RPMI7951 (cell line): ENCODE measurements at regions not wholly inside any gene's neighbourhood (a gene's known extent, or its start where the extent isn't known, plus 50 kb on each side); places are given as distances from the start of the nearest gene placed in this dataset.
A peak's percentile ranks its signal among the peaks of the same experiment; 100 is the strongest.

Source experiments
- DNase-seq: peaks from one replicate; pipeline ENCODE4 v3.0.0-alpha.2; 2012; ENCODE audit warnings: low read depth

DNA sequence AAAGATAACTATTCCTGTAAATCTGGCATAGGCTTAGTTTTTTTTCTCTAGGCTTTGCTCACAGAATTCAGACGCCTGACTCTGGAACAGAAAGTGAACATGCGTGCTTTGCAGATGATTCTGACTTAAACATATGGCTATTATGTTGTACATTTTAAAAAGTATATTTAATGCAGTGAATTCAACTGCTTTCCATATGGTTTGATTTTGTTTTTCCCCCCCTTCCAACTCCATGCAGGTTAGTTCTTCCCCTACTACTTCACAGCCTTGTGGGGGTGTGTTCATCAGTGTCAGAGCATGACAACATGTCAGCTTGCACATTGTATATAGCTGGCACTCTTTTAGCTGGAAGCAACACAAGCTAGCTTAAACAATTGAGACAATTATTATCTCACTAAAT, 226.8 kb downstream of the TMEM167A start:
- DNase-seq = no peak

DNA sequence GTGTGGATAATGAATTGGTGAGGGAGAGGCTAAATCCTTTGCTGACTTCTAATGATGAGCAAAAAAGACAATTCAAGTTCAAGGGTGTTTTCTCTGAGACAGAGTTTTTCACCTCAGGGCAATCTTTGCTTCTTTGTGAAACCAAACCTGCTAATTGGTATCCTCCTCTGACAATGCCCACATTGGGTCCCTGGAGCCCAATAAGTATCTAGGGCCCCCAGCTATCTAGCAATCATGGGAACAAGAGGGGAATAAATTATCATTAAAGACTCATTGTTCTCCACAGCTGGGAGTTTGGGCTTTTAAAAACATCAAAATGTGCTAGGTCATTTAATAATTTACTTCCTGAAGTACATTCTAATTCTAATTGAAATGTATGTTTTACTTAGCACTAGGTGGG, 227.3 kb downstream of the TMEM167A start:
- DNase-seq = no peak

DNA sequence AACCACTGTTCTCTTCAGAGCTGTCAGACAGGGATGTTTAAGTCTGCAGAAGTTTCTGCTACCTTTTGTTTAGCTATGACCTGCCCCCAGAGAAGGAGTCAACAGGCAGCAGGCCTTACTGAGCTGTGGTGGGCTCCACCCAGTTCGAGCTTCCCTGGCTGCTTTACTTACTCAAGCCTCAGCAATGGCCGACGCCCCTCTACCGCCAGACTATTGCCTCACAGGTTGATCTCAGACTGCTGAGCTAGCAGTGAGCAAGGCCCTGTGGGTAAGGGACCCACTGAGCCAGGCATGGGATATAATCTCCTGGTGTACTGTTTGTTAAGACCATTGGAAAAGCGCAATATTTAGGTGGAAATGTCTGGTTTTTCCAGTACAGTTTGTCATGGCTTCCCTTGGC, 229.6 kb downstream of the TMEM167A start:
- DNase-seq = no peak

- DNase-seq = no peak
Observed at GRCh38 chr5:82839881-82840280, 237.3 kb downstream of the TMEM167A start.

DNA sequence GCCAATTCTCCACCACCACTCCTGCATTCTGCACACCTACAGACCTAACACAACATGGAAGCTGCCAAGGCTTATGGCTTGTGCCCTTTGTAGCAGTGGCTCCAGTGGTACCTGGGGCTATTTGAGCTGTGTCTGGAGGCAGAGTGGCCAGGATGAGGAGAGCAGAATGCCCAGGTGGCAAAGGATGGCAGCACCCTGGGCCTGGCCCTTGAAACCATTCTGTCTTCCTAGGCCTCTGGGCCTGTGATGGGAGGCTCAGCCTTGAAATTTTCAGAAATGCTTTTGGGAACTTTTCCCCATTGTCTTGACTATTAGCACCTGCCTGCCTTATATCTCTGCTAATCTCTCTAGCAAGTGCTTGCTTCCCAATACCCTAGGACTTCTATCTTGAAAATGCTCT, 241.7 kb downstream of the TMEM167A start:
- DNase-seq = no peak

DNA sequence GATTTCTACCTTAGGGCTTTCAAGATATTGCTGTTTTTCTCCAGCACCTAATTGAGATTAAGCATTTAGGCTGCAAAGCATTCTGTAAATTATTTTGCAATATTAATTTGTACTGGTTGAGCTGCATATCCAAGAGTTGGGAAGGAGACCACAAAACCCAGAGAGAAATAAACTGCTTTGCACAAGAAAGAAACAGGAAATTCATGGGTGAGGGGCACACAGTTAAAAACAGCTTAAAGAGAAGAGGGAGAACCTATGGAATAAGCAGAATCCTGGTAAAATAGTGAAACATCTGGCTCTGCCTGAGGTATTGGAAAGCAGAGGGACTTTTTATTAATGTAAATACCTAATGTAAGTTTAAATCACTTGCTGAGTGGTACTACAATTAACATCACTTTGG, 243.0 kb downstream of the TMEM167A start:
- DNase-seq = no peak

- no peak for DNase-seq
Observed at GRCh38 chr5:82833277-82833676, 243.9 kb downstream of the TMEM167A start.

- DNase-seq = no peak
Observed at GRCh38 chr5:82832445-82832844, 244.7 kb downstream of the TMEM167A start.

- DNase-seq = no peak
Observed at GRCh38 chr5:82828211-82828610, 249.0 kb downstream of the TMEM167A start.

GRCh38 chr5:82827651-82828050, 249.5 kb downstream of the TMEM167A start:
- DNase-seq = no peak

GRCh38 chr5:82822634-82822927, 254.6 kb downstream of the TMEM167A start:
- no peak for DNase-seq

DNA sequence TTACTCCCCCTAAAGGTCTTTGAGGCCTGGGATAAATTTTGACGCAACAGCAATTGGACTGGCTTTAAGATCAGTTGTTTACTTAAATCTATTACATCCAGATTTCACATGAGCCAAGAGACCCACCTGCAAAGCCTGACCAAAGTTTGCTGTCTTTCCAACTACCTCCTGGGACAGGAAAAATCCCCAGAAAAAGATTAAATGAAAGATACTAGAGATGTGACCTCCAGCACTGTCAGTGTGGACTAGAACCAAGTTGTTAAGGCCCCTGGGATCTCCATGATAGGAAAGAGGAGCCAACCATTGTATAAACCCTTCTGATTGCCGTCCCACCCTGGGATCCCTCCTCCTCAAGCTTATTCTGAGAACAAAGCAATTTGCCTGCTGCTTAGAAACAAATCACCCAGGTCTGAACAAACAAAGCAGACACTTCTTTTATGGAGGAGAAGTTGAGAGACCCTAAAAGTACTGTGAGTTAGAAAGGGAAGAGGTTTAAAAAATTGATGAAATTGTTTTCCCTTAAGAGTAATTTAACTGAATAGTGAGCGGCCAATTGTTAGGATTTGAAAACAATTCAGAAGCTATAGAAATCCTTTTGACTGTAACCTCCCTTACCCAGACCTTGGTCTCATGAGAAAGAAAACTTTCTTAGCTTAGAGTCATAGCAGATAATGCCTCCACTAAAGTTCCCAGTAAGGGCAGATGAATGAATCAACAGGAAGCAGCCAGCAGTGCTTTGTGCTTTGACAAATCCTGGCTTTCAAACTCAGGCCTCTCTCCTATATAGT, 255.2 kb downstream of the TMEM167A start:
- peak; percentile 11 for DNase-seq

DNA sequence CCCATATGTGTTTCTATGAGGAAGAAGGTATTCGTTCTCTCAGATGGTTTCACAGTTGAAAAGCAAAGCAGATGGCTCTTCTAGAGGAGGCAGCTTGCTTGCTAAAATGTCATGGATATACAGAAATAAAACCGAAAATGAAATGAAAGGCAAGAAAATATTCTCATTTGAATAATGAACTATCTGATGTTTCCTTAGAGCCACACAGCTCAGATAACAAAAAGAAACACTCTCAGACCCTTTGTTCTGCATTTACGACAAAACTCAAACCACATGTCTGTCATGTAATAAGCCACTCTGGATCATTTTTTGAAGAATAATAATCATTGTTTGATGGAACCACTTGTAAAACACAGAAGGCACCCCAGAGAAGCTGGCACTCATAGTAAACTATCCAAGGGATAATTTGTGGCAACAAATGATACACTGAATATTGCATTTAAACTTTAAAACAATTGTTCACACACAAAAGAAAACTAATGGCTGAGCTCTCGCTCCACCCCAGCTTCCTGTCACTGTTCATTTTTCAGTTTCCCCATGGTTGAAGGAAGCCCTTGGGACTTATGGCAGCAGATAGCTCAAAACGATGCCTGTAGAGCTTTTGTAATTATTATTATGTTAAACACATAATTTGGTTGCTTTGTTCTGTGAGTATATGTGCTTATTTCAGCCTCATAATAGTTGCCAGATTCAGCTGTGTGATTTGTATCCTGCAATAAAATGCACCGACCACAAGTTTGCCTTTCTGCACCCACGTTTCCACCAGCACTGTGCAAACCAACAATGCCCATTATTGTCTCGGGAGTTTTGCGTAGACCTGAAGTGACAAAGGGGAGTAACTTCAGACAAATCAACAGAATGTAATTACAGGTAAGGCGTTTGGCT, 256.0 kb downstream of the TMEM167A start:
- DNase-seq = no peak

DNA sequence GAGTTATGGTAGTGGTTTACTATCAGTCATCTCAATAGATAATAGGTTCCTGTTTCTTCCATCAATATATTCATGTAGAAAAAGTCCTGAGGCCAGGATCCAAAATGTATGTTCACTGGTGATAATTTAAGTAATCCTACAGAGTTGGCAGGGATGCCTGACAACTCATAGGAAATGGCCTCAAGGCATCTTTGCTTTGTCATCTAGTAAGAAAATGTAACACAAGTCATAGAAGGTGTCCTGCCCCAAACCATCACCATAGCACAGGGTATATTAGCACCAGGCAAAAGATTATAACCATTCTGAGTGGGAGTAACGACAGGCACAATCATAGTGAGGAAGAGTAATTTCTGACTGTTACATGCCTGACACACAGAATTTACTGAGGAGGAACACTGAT, 257.0 kb downstream of the TMEM167A start:
- peak; percentile 56 for DNase-seq

- DNase-seq = no peak
Observed at GRCh38 chr5:82817897-82818676, 259.1 kb downstream of the TMEM167A start.

GRCh38 chr5:82816926-82817325, 260.3 kb downstream of the TMEM167A start:
- DNase-seq = no peak

DNA sequence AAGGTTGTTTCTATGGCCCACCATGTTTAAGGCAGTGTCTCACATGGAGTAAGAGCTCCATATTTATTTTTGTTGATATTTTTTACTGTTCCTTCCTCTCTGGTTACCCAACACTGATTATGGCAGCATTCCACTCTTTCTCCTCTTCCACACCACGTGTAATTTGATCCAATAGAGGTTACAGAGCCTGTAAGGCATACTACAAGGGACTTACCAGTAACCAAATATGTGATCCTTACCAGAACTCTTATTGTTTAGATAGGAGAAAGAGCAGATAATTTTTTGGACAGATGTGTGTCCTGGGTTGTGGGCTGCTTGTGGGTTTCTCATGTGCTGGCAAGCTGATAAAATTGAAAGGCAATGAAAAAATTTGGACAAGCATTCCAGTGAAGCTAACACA, 261.3 kb downstream of the TMEM167A start:
- peak; percentile 54 for DNase-seq

DNA sequence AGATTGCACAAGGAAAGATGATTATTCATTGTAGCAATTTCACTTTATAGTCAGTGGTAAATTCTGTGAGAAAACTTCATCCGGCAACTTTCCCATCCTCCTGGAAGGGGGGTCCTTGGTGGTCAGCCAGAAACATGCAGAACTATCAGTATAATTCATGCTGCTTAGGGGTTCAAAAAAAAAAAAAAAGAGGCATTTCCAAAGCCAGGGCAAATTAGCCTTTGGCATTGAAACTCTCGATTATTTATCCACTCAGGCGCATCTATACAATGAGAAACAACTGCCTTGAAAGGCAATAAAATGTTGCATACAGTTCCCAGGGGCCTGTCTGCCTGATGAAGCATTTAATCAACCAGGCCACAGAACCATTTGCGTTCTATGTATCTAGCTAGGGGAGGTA, 263.3 kb downstream of the TMEM167A start:
- DNase-seq = no peak

GRCh38 chr5:82812575-82812974, 264.6 kb downstream of the TMEM167A start:
- DNase-seq = no peak

DNA sequence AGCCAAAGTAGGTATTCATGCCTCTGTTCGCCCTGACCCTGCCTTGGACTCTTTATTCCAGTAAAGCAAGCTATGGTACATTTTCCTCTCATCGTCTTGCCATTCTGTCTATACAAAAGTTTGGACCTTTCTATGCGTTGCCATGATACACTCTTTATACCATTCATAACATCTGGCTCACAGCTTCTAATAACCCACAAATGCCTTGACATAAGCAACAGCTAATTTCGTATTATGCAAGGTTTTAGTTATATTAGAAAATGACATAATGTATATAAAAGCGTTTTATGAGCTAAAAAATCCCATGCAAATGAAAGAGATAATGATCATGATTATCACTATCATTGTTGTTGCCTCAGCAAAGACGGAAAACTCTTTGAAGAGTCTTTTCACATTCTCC, 265.7 kb downstream of the TMEM167A start:
- no peak for DNase-seq

DNA sequence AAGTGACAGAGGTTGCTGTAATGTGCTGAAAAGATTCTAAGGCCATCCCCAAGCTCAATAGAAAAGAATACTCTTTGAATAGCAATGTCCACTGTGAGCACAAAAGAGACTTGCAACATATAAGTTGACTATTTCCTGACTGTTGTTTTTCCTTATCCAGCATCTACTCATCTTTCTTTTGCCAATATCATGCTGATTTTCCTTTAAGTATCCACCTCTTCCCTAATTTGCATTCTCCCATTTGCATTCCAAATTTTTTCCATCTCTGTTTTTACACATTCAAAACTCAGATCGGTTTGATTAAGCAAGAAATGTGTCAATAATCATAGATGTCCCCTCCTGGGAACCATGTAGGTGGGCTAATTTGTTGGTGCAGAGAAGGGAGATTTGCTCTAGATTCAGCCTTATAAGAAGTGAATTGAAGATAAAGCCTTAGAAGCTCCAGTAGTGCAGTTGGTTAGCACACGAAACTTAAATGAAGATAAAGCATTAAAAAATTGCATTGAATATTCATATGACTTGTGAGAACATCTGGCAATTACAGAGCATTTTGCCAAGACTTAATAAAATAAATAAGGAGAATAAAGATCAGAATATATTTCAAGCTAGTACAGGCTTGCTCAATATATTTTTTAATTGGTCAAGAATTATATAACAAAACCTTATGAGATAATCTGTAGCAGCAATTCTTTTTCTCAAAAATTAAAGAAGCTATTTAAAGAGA, 267.6 kb downstream of the TMEM167A start:
- no peak for DNase-seq

DNA sequence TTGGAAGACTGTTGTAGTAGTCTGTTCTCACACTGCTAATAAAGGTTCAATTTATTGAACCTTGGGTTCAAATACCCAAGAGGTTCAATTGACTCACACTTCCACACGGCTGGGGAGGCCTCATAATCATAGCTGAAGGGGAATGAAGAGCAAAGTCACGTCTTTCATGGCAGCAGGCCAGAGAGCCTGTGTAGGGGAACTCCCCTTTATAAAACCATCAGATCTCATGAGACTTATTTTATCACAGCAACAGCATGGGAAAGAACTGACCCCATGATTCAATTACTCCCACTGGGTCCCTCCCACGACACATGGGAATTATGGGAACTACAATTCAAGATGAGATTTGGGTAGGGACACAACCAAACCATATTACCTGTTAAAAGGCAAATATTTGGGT, 268.2 kb downstream of the TMEM167A start:
- peak; percentile 11 for DNase-seq
